ENCODE measurements at regions not wholly inside any gene's neighbourhood (a gene's known extent, or its start where the extent isn't known, plus 50 kb on each side); places are given as distances from the start of the nearest gene placed in this dataset.
"Not testable (repeated sequence)": the region's sequence is repeated elsewhere in the genome, so short reads cannot be mapped to it uniquely, and the experiment has no call there.

DNA sequence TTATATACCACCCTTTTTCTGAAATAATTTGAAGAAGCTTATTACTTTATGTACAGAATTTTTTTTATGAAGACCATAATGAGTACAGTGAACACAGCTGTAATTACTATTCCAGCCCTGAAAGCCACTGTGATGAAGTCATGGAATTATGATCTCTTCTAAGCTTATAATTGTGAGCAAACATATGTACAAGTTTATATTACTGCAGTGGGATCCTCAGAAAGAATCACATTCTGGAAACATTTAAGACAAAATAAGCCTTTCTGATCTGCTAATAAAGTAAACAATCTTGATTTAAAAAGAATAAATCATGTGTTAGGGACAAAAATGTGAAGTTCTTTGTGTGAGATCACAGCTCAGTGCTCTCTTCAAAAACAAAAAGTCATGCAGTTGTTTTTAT lies 560.4 kb downstream of the CD109 start:
- H3K27me3 ChIP-seq (ENCODE audit: insufficient read depth), result no peaks in the 10 kb centered on the region
- H3K4me2 ChIP-seq, result no peak overlapping the region
- Mint-ChIP-seq H3K4me3 (no peak overlapping the region), H3K27ac (no peak overlapping the region), H3K36me3 (ENCODE audit: low read depth) (peaks cover 17% of the 10 kb centered on the region), H3K27me3 (ENCODE audit: insufficient read depth, low read depth, poor library complexity) (peaks cover 2% of the 10 kb centered on the region), H3K4me1 (no peaks in the 10 kb centered on the region), H3K9me3 (peaks cover 20% of the 10 kb centered on the region)
- TF ChIP-seq ZNF114 (CRISPR knock-in tag; IDR thresholded peaks at IDR 0.05) (no peak), EZH2 (IDR thresholded peaks at IDR 0.05; ENCODE audit: low read depth, unreplicated experiment) (no peak), POLR2AphosphoS5 (IDR thresholded peaks at IDR 0.05; ENCODE audit: low read depth) (no peak), STAT1 (IDR thresholded peaks at IDR 0.05; ENCODE audit: unreplicated experiment) (no peak), JUNB (IDR thresholded peaks at IDR 0.05; ENCODE audit: unreplicated experiment) (no peak), CREB1 (CRISPR knock-in tag; IDR thresholded peaks at IDR 0.05; ENCODE audit: low read depth) (no peak), ZNF331 (CRISPR knock-in tag; IDR thresholded peaks at IDR 0.05; ENCODE audit: low read depth) (no peak), EZH2phosphoT487 (IDR thresholded peaks at IDR 0.05; ENCODE audit: unreplicated experiment) (no peak), NANOG (IDR thresholded peaks at IDR 0.05; ENCODE audit: borderline replicate concordance) (no peak)
- TF ChIP-seq, protein P1, sequence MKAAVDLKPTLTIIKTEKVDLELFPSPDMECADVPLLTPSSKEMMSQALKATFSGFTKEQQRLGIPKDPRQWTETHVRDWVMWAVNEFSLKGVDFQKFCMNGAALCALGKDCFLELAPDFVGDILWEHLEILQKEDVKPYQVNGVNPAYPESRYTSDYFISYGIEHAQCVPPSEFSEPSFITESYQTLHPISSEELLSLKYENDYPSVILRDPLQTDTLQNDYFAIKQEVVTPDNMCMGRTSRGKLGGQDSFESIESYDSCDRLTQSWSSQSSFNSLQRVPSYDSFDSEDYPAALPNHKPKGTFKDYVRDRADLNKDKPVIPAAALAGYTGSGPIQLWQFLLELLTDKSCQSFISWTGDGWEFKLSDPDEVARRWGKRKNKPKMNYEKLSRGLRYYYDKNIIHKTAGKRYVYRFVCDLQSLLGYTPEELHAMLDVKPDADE (IDR thresholded peaks at IDR 0.05), result no peak
- TF ChIP-seq, protein P2, sequence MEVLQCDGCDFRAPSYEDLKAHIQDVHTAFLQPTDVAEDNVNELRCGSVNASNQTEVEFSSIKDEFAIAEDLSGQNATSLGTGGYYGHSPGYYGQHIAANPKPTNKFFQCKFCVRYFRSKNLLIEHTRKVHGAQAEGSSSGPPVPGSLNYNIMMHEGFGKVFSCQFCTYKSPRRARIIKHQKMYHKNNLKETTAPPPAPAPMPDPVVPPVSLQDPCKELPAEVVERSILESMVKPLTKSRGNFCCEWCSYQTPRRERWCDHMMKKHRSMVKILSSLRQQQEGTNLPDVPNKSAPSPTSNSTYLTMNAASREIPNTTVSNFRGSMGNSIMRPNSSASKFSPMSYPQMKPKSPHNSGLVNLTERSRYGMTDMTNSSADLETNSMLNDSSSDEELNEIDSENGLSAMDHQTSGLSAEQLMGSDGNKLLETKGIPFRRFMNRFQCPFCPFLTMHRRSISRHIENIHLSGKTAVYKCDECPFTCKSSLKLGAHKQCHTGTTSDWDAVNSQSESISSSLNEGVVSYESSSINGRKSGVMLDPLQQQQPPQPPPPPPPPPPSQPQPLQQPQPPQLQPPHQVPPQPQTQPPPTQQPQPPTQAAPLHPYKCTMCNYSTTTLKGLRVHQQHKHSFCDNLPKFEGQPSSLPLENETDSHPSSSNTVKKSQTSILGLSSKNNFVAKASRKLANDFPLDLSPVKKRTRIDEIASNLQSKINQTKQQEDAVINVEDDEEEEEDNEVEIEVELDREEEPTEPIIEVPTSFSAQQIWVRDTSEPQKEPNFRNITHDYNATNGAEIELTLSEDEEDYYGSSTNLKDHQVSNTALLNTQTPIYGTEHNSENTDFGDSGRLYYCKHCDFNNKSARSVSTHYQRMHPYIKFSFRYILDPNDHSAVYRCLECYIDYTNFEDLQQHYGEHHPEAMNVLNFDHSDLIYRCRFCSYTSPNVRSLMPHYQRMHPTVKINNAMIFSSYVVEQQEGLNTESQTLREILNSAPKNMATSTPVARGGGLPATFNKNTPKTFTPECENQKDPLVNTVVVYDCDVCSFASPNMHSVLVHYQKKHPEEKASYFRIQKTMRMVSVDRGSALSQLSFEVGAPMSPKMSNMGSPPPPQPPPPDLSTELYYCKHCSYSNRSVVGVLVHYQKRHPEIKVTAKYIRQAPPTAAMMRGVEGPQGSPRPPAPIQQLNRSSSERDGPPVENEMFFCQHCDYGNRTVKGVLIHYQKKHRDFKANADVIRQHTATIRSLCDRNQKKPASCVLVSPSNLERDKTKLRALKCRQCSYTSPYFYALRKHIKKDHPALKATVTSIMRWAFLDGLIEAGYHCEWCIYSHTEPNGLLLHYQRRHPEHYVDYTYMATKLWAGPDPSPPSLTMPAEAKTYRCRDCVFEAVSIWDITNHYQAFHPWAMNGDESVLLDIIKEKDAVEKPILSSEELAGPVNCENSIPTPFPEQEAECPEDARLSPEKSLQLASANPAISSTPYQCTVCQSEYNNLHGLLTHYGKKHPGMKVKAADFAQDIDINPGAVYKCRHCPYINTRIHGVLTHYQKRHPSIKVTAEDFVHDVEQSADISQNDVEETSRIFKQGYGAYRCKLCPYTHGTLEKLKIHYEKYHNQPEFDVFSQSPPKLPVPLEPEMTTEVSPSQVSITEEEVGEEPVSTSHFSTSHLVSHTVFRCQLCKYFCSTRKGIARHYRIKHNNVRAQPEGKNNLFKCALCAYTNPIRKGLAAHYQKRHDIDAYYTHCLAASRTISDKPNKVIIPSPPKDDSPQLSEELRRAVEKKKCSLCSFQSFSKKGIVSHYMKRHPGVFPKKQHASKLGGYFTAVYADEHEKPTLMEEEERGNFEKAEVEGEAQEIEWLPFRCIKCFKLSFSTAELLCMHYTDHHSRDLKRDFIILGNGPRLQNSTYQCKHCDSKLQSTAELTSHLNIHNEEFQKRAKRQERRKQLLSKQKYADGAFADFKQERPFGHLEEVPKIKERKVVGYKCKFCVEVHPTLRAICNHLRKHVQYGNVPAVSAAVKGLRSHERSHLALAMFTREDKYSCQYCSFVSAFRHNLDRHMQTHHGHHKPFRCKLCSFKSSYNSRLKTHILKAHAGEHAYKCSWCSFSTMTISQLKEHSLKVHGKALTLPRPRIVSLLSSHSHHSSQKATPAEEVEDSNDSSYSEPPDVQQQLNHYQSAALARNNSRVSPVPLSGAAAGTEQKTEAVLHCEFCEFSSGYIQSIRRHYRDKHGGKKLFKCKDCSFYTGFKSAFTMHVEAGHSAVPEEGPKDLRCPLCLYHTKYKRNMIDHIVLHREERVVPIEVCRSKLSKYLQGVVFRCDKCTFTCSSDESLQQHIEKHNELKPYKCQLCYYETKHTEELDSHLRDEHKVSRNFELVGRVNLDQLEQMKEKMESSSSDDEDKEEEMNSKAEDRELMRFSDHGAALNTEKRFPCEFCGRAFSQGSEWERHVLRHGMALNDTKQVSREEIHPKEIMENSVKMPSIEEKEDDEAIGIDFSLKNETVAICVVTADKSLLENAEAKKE (CRISPR knock-in tag; IDR thresholded peaks at IDR 0.05), result no peak
- TF ChIP-seq, protein P3, sequence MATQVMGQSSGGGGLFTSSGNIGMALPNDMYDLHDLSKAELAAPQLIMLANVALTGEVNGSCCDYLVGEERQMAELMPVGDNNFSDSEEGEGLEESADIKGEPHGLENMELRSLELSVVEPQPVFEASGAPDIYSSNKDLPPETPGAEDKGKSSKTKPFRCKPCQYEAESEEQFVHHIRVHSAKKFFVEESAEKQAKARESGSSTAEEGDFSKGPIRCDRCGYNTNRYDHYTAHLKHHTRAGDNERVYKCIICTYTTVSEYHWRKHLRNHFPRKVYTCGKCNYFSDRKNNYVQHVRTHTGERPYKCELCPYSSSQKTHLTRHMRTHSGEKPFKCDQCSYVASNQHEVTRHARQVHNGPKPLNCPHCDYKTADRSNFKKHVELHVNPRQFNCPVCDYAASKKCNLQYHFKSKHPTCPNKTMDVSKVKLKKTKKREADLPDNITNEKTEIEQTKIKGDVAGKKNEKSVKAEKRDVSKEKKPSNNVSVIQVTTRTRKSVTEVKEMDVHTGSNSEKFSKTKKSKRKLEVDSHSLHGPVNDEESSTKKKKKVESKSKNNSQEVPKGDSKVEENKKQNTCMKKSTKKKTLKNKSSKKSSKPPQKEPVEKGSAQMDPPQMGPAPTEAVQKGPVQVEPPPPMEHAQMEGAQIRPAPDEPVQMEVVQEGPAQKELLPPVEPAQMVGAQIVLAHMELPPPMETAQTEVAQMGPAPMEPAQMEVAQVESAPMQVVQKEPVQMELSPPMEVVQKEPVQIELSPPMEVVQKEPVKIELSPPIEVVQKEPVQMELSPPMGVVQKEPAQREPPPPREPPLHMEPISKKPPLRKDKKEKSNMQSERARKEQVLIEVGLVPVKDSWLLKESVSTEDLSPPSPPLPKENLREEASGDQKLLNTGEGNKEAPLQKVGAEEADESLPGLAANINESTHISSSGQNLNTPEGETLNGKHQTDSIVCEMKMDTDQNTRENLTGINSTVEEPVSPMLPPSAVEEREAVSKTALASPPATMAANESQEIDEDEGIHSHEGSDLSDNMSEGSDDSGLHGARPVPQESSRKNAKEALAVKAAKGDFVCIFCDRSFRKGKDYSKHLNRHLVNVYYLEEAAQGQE (IDR thresholded peaks at IDR 0.05; ENCODE audit: unreplicated experiment), result no peak
- H3K79me2 ChIP-seq (replicated peaks; ENCODE audit: insufficient read depth), result no peaks in the 10 kb centered on the region
- DNase-seq (ENCODE audit: low spot score) (no peak), ATAC-seq (no peak)
- no peaks in the 10 kb centered on the region for H4K20me1 ChIP-seq (replicated peaks; ENCODE audit: insufficient read depth)
- no peak overlapping the region for H3K4me3 ChIP-seq
- H2AFZ ChIP-seq, result no peak overlapping the region
- H3K27ac ChIP-seq (ENCODE audit: low read depth), result no peak overlapping the region
- H3K9me2 ChIP-seq (ENCODE audit: insufficient read depth), result 0 out of 2 replicates have a peak, but pooled peaks cover 4% of the 10 kb centered on the region
- H3K36me3 ChIP-seq (ENCODE audit: insufficient read depth), result no peaks in the 10 kb centered on the region; the same call in 1 of the 2 replicates
- H3K4me1 ChIP-seq (ENCODE audit: insufficient read depth), result no peaks in the 10 kb centered on the region
- H3F3A ChIP-seq (replicated peaks; ENCODE audit: low read depth), result no peaks in the 10 kb centered on the region

DNA sequence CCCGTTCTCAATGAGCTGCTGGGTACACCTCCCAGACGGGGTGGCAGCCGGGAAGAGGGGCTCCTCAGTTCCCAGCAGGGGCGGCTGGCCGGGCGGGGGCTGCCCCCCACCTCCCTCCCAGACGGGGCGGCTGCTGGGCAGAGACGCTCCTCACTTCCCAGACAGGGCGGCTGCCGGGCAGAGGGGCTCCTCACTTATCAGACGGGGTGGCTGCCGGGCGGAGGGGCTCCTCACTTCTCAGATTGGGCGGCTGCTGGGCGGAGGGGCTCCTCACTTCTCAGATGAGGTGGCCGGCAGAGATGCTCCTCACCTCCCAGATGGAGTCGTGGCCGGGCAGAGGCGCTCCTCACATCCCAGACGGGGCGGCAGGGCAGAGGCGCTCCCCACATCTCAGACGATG lies 559.0 kb downstream of the CD109 start:
- ATAC-seq; H2AFZ ChIP-seq; H3K36me3 ChIP-seq (ENCODE audit: insufficient read depth); H3K4me2 ChIP-seq; H3F3A ChIP-seq (replicated peaks; ENCODE audit: low read depth); H3K4me3 ChIP-seq; H3K27me3 ChIP-seq (ENCODE audit: insufficient read depth); H3K4me1 Mint-ChIP-seq; H3K27ac ChIP-seq (ENCODE audit: low read depth); H3K27ac Mint-ChIP-seq; H3K4me1 ChIP-seq (ENCODE audit: insufficient read depth); H3K9me2 ChIP-seq (ENCODE audit: insufficient read depth); H4K20me1 ChIP-seq (replicated peaks; ENCODE audit: insufficient read depth); H3K27me3 Mint-ChIP-seq (ENCODE audit: insufficient read depth, low read depth, poor library complexity); H3K79me2 ChIP-seq (replicated peaks; ENCODE audit: insufficient read depth); H3K4me3 Mint-ChIP-seq; DNase-seq (ENCODE audit: low spot score): not testable (repeated sequence)
- peaks cover 20% of the 10 kb centered on the region for H3K9me3 Mint-ChIP-seq
- peaks cover 17% of the 10 kb centered on the region for H3K36me3 Mint-ChIP-seq (ENCODE audit: low read depth)

All from GM23338 (cell line).